Calu3 (cell line): ENCODE measurements at regions not wholly inside any gene's neighbourhood (a gene's known extent, or its start where the extent isn't known, plus 50 kb on each side); places are given as distances from the start of the nearest gene placed in this dataset.

ENCODE experiments used
- BruUV-seq: library from RNA; stranded (reverse); fragments of 400-500 nt; replicated peaks from 2 replicates; lab custom pipeline; 2021; lab: Mats Ljungman, UMichigan
- CTCF ChIA-PET: fragments of 300-600 bp; sonication (Branson Sonifier 250); formaldehyde crosslinking; loops from one replicate; lab custom pipeline; 2022; ENCODE audit warnings: antibody characterized with exemption; lab: Charles Lee
- DNase-seq: peaks from one replicate; pipeline ENCODE4 v3.0.0; 2022
- H3K27ac Mint-ChIP-seq: one replicate; pipeline ENCODE4 v1.8.0; 2022; ENCODE audit warnings: mixed read lengths; ENCODE audit not compliant: unreplicated experiment
- H3K27me3 Mint-ChIP-seq: one replicate; pipeline ENCODE4 v1.8.0; 2022; ENCODE audit warnings: mixed read lengths; ENCODE audit not compliant: unreplicated experiment
- H3K36me3 Mint-ChIP-seq: one replicate; pipeline ENCODE4 v1.8.0; 2022; ENCODE audit warnings: mild to moderate bottlenecking, moderate library complexity, mixed read lengths; ENCODE audit not compliant: insufficient read depth, unreplicated experiment
- H3K4me1 Mint-ChIP-seq: one replicate; pipeline ENCODE4 v1.8.0; 2022; ENCODE audit warnings: mild to moderate bottlenecking, low read depth, mixed read lengths; ENCODE audit not compliant: unreplicated experiment
- H3K4me3 Mint-ChIP-seq: one replicate; pipeline ENCODE4 v1.8.0; 2022; ENCODE audit warnings: mild to moderate bottlenecking, low read depth, moderate library complexity, mixed read lengths; ENCODE audit not compliant: unreplicated experiment
- H3K9me3 Mint-ChIP-seq: one replicate; pipeline ENCODE4 v1.8.0; 2022; ENCODE audit warnings: low read depth, mixed read lengths; ENCODE audit not compliant: unreplicated experiment
- CTCF ChIP-seq: fragments of 200-600 bp; IDR thresholded peaks from one replicate; pipeline ENCODE4 v1.8.0; 2022; ENCODE audit warnings: antibody characterized with exemption; ENCODE audit not compliant: unreplicated experiment
- intact Hi-C: fragments of 100-400 bp; cut with micrococcal nuclease; formaldehyde crosslinking; loops from one replicate; pipeline ENCODE4 v1.10.0; 2022; ENCODE audit not compliant: unreplicated experiment

GRCh38 chr6:74134327-74134726, 438.3 kb downstream of the CD109 start:
- H3K27me3 Mint-ChIP-seq, result no peaks in the 10 kb centered on the region
- CTCF ChIA-PET, result no interaction called here
- no peak overlapping the region for H3K4me3 Mint-ChIP-seq
- intact Hi-C loops, result no loop called here
- no peak overlapping the region for H3K27ac Mint-ChIP-seq
- TF ChIP-seq CTCF, result no peak
- BruUV-seq, result no TSS peak
- H3K4me1 Mint-ChIP-seq, result peaks cover 7% of the 10 kb centered on the region
- DNase-seq, result no peak
- H3K9me3 Mint-ChIP-seq, result peaks cover 8% of the 10 kb centered on the region
- H3K36me3 Mint-ChIP-seq, result peaks cover 5% of the 10 kb centered on the region

- TF ChIP-seq CTCF, result no peak
- no peak overlapping the region for H3K4me3 Mint-ChIP-seq
- no peaks in the 10 kb centered on the region for H3K27me3 Mint-ChIP-seq
- BruUV-seq, result no TSS peak
- H3K4me1 Mint-ChIP-seq, result peaks cover 4% of the 10 kb centered on the region
- intact Hi-C loops, result no loop called here
- CTCF ChIA-PET, result no interaction called here
- peaks cover 3% of the 10 kb centered on the region for H3K36me3 Mint-ChIP-seq
- no peak overlapping the region for H3K27ac Mint-ChIP-seq
- peaks cover 8% of the 10 kb centered on the region for H3K9me3 Mint-ChIP-seq
- DNase-seq, result no peak
Observed at GRCh38 chr6:74133073-74133472, 437.1 kb downstream of the CD109 start.

- no TSS peak for BruUV-seq
- Mint-ChIP-seq H3K4me1 (no peaks in the 10 kb centered on the region), H3K27ac (no peak overlapping the region), H3K9me3 (peaks cover 2% of the 10 kb centered on the region), H3K36me3 (no peaks in the 10 kb centered on the region), H3K27me3 (no peaks in the 10 kb centered on the region), H3K4me3 (no peak overlapping the region)
- intact Hi-C loops, result no loop called here
- TF ChIP-seq CTCF, result no peak
- CTCF ChIA-PET, result no interaction called here
- no peak for DNase-seq
Observed at GRCh38 chr6:74130641-74131040, 434.6 kb downstream of the CD109 start.

- Mint-ChIP-seq H3K4me3 (no peak overlapping the region), H3K4me1 (no peaks in the 10 kb centered on the region), H3K36me3 (no peaks in the 10 kb centered on the region), H3K27me3 (no peaks in the 10 kb centered on the region), H3K9me3 (no peaks in the 10 kb centered on the region), H3K27ac (no peak overlapping the region)
- no peak for TF ChIP-seq CTCF
- no peak for DNase-seq
- CTCF ChIA-PET, result no interaction called here
- intact Hi-C loops, result no loop called here
- no TSS peak for BruUV-seq
Observed at GRCh38 chr6:74128536-74128935, 432.5 kb downstream of the CD109 start.
